GM23338 (cell line): ENCODE measurements at regions not wholly inside any gene's neighbourhood (a gene's known extent, or its start where the extent isn't known, plus 50 kb on each side); places are given as distances from the start of the nearest gene placed in this dataset.

Experiments used
- ATAC-seq: fragments of 200-7000 bp; cut with Tn5 transposase; 3 replicates; pipeline ENCODE4 v1.9.1; 2020
- DNase-seq: peaks from one replicate; pipeline ENCODE4 v3.0.0-alpha.2; 2015; ENCODE audit warnings: low spot score
- H2AFZ ChIP-seq: fragments of 200-600 bp; sonication (generic); 2 replicates; pipeline ENCODE4 v1.8.0; 2016; ENCODE audit warnings: antibody characterized with exemption, mild to moderate bottlenecking, moderate library complexity
- H3F3A ChIP-seq: fragments of 200-600 bp; sonication (generic); replicated peaks from 2 replicates; pipeline ENCODE4 v1.8.0; 2017; ENCODE audit warnings: antibody characterized with exemption, mixed run types, low read depth
- H3K27ac ChIP-seq: fragments of 200-600 bp; sonication (generic); 2 replicates; pipeline ENCODE4 v1.6.1; 2016; ENCODE audit warnings: low read depth
- H3K27me3 ChIP-seq: fragments of 200-600 bp; sonication (generic); 2 replicates; pipeline ENCODE4 v1.8.0; 2016; ENCODE audit warnings: mild to moderate bottlenecking, mixed run types, moderate library complexity; ENCODE audit not compliant: insufficient read depth
- H3K36me3 ChIP-seq: fragments of 200-600 bp; sonication (generic); 2 replicates; pipeline ENCODE4 v1.8.0; 2016; ENCODE audit warnings: mild to moderate bottlenecking; ENCODE audit not compliant: insufficient read depth
- H3K4me1 ChIP-seq: fragments of 200-600 bp; sonication (generic); 2 replicates; pipeline ENCODE4 v1.8.0; 2016; ENCODE audit warnings: mild to moderate bottlenecking, moderate library complexity; ENCODE audit not compliant: insufficient read depth
- H3K4me2 ChIP-seq: fragments of 200-600 bp; sonication (generic); 2 replicates; pipeline ENCODE4 v1.7.1; 2017; ENCODE audit warnings: mixed run types
- H3K4me3 ChIP-seq: fragments of 200-600 bp; sonication (generic); 2 replicates; pipeline ENCODE4 v1.6.1; 2016; ENCODE audit warnings: mixed run types
- H3K79me2 ChIP-seq: fragments of 200-600 bp; sonication (generic); replicated peaks from 2 replicates; pipeline ENCODE4 v1.8.0; 2017; ENCODE audit warnings: mild to moderate bottlenecking; ENCODE audit not compliant: insufficient read depth
- H3K9me2 ChIP-seq: fragments of 200-600 bp; sonication (generic); 2 replicates; pipeline ENCODE4 v1.8.0; 2017; ENCODE audit not compliant: insufficient read depth
- H4K20me1 ChIP-seq: fragments of 200-600 bp; sonication (generic); replicated peaks from 2 replicates; pipeline ENCODE4 v1.8.0; 2017; ENCODE audit warnings: mild to moderate bottlenecking; ENCODE audit not compliant: insufficient read depth
- H3K27ac Mint-ChIP-seq: 2 replicates; pipeline ENCODE4 v1.8.0; 2020; ENCODE audit warnings: inconsistent platforms, mild to moderate bottlenecking, moderate library complexity, mixed read lengths
- H3K27me3 Mint-ChIP-seq: 3 replicates; pipeline ENCODE4 v1.8.0; 2022; ENCODE audit warnings: low read depth, mild to moderate bottlenecking, moderate library complexity, mixed read lengths, inconsistent platforms; ENCODE audit not compliant: insufficient read depth, poor library complexity
- H3K36me3 Mint-ChIP-seq: 3 replicates; pipeline ENCODE4 v1.8.0; 2021; ENCODE audit warnings: low read depth, mild to moderate bottlenecking, inconsistent platforms, moderate library complexity, mixed read lengths
- H3K4me1 Mint-ChIP-seq: 3 replicates; pipeline ENCODE4 v1.8.0; 2020; ENCODE audit warnings: mild to moderate bottlenecking, inconsistent platforms, mixed read lengths
- H3K4me3 Mint-ChIP-seq: 3 replicates; pipeline ENCODE4 v1.8.0; 2021; ENCODE audit warnings: moderate library complexity, mild to moderate bottlenecking, inconsistent platforms, mixed read lengths
- H3K9me3 Mint-ChIP-seq: 3 replicates; pipeline ENCODE4 v1.8.0; 2020; ENCODE audit warnings: moderate library complexity, mild to moderate bottlenecking, inconsistent platforms, mixed read lengths
- CREB1 ChIP-seq: fragments of 250-450 bp; sonication (Bioruptor Pico); IDR thresholded peaks from 2 replicates; pipeline ENCODE4 v1.5.0; 2020; ENCODE audit warnings: low read depth, mild to moderate bottlenecking, moderate library complexity
- EZH2phosphoT487 ChIP-seq: fragments of 200-600 bp; sonication (generic); IDR thresholded peaks from one replicate; pipeline ENCODE4 v1.8.1; 2018; ENCODE audit warnings: antibody characterized with exemption; ENCODE audit not compliant: unreplicated experiment
- TF ChIP-seq, protein P1 (sequence below): IDR thresholded peaks from one replicate; pipeline ENCODE4 v1.6.1; 2018; ENCODE audit warnings: antibody characterized with exemption; ENCODE audit not compliant: unreplicated experiment
- TF ChIP-seq, protein P2 (sequence below): fragments of 250-450 bp; sonication (Bioruptor Pico); IDR thresholded peaks from 2 replicates; pipeline ENCODE4 v1.5.0; 2020; ENCODE audit warnings: mild to moderate bottlenecking, moderate library complexity

DNA sequence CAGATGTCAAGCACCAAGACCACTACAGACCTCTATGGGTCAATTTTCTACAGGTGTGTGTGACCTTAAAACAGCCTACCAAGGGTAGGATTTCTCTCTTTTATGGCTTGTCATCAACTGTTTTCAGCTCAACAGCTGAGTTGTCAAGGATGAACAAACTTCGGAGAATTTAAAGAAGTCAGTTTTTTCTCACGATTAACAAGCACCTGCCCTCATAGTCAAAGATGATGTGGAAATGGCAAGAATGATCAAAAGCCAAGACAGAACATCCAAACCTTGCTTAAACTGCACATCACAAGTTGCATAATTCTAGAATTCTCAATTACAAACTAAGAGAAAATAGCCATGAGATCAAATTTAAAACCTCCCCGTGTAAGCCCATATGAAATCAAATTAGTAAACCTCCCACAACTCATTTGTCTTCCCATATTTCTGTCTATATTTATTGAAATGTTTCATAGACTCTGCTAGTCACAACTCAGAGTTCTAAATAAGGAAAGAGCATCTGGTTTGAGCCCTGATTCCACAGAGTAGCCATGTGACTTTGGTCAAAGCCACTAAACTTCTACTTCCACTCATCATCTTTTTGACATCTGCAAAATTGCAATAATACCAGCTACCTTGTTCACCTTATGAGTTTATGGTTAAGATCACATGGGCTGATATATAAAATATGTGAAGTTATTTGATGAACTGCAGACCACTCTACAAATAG is 521.5 kb upstream of the HTR2A start:
- H3K4me3 Mint-ChIP-seq, result no peak overlapping the region
- no peaks in the 10 kb centered on the region for H4K20me1 ChIP-seq
- H3K27ac ChIP-seq, result no peak overlapping the region
- TF ChIP-seq CREB1 (CRISPR knock-in tag) (no peak), EZH2phosphoT487 (no peak)
- TF ChIP-seq, protein P1, sequence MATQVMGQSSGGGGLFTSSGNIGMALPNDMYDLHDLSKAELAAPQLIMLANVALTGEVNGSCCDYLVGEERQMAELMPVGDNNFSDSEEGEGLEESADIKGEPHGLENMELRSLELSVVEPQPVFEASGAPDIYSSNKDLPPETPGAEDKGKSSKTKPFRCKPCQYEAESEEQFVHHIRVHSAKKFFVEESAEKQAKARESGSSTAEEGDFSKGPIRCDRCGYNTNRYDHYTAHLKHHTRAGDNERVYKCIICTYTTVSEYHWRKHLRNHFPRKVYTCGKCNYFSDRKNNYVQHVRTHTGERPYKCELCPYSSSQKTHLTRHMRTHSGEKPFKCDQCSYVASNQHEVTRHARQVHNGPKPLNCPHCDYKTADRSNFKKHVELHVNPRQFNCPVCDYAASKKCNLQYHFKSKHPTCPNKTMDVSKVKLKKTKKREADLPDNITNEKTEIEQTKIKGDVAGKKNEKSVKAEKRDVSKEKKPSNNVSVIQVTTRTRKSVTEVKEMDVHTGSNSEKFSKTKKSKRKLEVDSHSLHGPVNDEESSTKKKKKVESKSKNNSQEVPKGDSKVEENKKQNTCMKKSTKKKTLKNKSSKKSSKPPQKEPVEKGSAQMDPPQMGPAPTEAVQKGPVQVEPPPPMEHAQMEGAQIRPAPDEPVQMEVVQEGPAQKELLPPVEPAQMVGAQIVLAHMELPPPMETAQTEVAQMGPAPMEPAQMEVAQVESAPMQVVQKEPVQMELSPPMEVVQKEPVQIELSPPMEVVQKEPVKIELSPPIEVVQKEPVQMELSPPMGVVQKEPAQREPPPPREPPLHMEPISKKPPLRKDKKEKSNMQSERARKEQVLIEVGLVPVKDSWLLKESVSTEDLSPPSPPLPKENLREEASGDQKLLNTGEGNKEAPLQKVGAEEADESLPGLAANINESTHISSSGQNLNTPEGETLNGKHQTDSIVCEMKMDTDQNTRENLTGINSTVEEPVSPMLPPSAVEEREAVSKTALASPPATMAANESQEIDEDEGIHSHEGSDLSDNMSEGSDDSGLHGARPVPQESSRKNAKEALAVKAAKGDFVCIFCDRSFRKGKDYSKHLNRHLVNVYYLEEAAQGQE, result no peak
- TF ChIP-seq, protein P2, sequence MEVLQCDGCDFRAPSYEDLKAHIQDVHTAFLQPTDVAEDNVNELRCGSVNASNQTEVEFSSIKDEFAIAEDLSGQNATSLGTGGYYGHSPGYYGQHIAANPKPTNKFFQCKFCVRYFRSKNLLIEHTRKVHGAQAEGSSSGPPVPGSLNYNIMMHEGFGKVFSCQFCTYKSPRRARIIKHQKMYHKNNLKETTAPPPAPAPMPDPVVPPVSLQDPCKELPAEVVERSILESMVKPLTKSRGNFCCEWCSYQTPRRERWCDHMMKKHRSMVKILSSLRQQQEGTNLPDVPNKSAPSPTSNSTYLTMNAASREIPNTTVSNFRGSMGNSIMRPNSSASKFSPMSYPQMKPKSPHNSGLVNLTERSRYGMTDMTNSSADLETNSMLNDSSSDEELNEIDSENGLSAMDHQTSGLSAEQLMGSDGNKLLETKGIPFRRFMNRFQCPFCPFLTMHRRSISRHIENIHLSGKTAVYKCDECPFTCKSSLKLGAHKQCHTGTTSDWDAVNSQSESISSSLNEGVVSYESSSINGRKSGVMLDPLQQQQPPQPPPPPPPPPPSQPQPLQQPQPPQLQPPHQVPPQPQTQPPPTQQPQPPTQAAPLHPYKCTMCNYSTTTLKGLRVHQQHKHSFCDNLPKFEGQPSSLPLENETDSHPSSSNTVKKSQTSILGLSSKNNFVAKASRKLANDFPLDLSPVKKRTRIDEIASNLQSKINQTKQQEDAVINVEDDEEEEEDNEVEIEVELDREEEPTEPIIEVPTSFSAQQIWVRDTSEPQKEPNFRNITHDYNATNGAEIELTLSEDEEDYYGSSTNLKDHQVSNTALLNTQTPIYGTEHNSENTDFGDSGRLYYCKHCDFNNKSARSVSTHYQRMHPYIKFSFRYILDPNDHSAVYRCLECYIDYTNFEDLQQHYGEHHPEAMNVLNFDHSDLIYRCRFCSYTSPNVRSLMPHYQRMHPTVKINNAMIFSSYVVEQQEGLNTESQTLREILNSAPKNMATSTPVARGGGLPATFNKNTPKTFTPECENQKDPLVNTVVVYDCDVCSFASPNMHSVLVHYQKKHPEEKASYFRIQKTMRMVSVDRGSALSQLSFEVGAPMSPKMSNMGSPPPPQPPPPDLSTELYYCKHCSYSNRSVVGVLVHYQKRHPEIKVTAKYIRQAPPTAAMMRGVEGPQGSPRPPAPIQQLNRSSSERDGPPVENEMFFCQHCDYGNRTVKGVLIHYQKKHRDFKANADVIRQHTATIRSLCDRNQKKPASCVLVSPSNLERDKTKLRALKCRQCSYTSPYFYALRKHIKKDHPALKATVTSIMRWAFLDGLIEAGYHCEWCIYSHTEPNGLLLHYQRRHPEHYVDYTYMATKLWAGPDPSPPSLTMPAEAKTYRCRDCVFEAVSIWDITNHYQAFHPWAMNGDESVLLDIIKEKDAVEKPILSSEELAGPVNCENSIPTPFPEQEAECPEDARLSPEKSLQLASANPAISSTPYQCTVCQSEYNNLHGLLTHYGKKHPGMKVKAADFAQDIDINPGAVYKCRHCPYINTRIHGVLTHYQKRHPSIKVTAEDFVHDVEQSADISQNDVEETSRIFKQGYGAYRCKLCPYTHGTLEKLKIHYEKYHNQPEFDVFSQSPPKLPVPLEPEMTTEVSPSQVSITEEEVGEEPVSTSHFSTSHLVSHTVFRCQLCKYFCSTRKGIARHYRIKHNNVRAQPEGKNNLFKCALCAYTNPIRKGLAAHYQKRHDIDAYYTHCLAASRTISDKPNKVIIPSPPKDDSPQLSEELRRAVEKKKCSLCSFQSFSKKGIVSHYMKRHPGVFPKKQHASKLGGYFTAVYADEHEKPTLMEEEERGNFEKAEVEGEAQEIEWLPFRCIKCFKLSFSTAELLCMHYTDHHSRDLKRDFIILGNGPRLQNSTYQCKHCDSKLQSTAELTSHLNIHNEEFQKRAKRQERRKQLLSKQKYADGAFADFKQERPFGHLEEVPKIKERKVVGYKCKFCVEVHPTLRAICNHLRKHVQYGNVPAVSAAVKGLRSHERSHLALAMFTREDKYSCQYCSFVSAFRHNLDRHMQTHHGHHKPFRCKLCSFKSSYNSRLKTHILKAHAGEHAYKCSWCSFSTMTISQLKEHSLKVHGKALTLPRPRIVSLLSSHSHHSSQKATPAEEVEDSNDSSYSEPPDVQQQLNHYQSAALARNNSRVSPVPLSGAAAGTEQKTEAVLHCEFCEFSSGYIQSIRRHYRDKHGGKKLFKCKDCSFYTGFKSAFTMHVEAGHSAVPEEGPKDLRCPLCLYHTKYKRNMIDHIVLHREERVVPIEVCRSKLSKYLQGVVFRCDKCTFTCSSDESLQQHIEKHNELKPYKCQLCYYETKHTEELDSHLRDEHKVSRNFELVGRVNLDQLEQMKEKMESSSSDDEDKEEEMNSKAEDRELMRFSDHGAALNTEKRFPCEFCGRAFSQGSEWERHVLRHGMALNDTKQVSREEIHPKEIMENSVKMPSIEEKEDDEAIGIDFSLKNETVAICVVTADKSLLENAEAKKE, result no peak
- H3F3A ChIP-seq, result no peaks in the 10 kb centered on the region
- H3K4me3 ChIP-seq, result no peak overlapping the region
- no peaks in the 10 kb centered on the region for H3K79me2 ChIP-seq
- ATAC-seq, result no peak
- no peak overlapping the region for H3K4me2 ChIP-seq
- no peaks in the 10 kb centered on the region for H3K36me3 ChIP-seq
- no peak for DNase-seq
- H3K4me1 ChIP-seq, result no peaks in the 10 kb centered on the region
- no peaks in the 10 kb centered on the region for H3K27me3 ChIP-seq
- no peak overlapping the region for H3K27ac Mint-ChIP-seq
- H3K9me3 Mint-ChIP-seq, result no peaks in the 10 kb centered on the region
- H3K9me2 ChIP-seq, result no peaks in the 10 kb centered on the region; the same call in 1 of the 2 replicates
- H3K4me1 Mint-ChIP-seq, result no peaks in the 10 kb centered on the region
- H3K36me3 Mint-ChIP-seq, result no peaks in the 10 kb centered on the region
- no peaks in the 10 kb centered on the region for H3K27me3 Mint-ChIP-seq
- no peak overlapping the region for H2AFZ ChIP-seq
